ENCODE measurements at regions not wholly inside any gene's neighbourhood (a gene's known extent, or its start where the extent isn't known, plus 50 kb on each side); places are given as distances from the start of the nearest gene placed in this dataset.

- Histone ChIP-seq H3K4me3 (ENCODE audit: low read length) (no peak overlapping the region), H3K27ac (ENCODE audit: low read depth, low read length) (no peak overlapping the region), H3K27me3 (ENCODE audit: insufficient read depth, low read length) (no peaks in the 10 kb centered on the region), H3K36me3 (ENCODE audit: insufficient read depth, low read length) (no peaks in the 10 kb centered on the region), H3K4me1 (ENCODE audit: insufficient read depth, low read length) (no peaks in the 10 kb centered on the region), H3K9ac (ENCODE audit: low read depth, low read length) (no peak overlapping the region), H3K9me3 (ENCODE audit: insufficient read depth, low read depth, low read length) (no peaks in the 10 kb centered on the region)
Measured at GRCh38 chr13:61138857-61139256, 276.8 kb downstream of the PCDH20 start.

- Histone ChIP-seq H3K36me3 (ENCODE audit: insufficient read depth, low read length) (no peaks in the 10 kb centered on the region), H3K4me3 (ENCODE audit: low read length) (no peak overlapping the region), H3K27me3 (ENCODE audit: insufficient read depth, low read length) (no peaks in the 10 kb centered on the region), H3K4me1 (ENCODE audit: insufficient read depth, low read length) (no peaks in the 10 kb centered on the region), H3K9ac (ENCODE audit: low read depth, low read length) (no peak overlapping the region), H3K27ac (ENCODE audit: low read depth, low read length) (no peak overlapping the region), H3K9me3 (ENCODE audit: insufficient read depth, low read depth, low read length) (no peaks in the 10 kb centered on the region)
- WGBS, result no CpG with 5 or more reads among the region's 1 CpG
Measured at GRCh38 chr13:61136515-61136914, 279.1 kb downstream of the PCDH20 start.

- Histone ChIP-seq H3K4me3 (ENCODE audit: low read length) (no peak overlapping the region), H3K27ac (ENCODE audit: low read depth, low read length) (no peak overlapping the region), H3K4me1 (ENCODE audit: insufficient read depth, low read length) (no peaks in the 10 kb centered on the region), H3K9ac (ENCODE audit: low read depth, low read length) (no peak overlapping the region), H3K36me3 (ENCODE audit: insufficient read depth, low read length) (no peaks in the 10 kb centered on the region), H3K9me3 (ENCODE audit: insufficient read depth, low read depth, low read length) (no peaks in the 10 kb centered on the region), H3K27me3 (ENCODE audit: insufficient read depth, low read length) (no peaks in the 10 kb centered on the region)
- WGBS, result 95% methylated on average over 2 of the region's 4 CpGs
Measured at GRCh38 chr13:61136093-61136492, 279.6 kb downstream of the PCDH20 start.

- Histone ChIP-seq H3K4me1 (ENCODE audit: insufficient read depth, low read length) (no peaks in the 10 kb centered on the region), H3K4me3 (ENCODE audit: low read length) (no peak overlapping the region), H3K9me3 (ENCODE audit: insufficient read depth, low read depth, low read length) (no peaks in the 10 kb centered on the region), H3K27me3 (ENCODE audit: insufficient read depth, low read length) (no peaks in the 10 kb centered on the region), H3K27ac (ENCODE audit: low read depth, low read length) (no peak overlapping the region), H3K36me3 (ENCODE audit: insufficient read depth, low read length) (no peaks in the 10 kb centered on the region), H3K9ac (ENCODE audit: low read depth, low read length) (no peak overlapping the region)
- WGBS, result 98% methylated on average over 2 of the region's 2 CpGs
Measured at GRCh38 chr13:61135583-61135982, 280.1 kb downstream of the PCDH20 start.

- no peaks in the 10 kb centered on the region for H3K9me3 ChIP-seq (ENCODE audit: insufficient read depth, low read depth, low read length)
- no peak overlapping the region for H3K9ac ChIP-seq (ENCODE audit: low read depth, low read length)
- no peaks in the 10 kb centered on the region for H3K27me3 ChIP-seq (ENCODE audit: insufficient read depth, low read length)
- H3K4me1 ChIP-seq (ENCODE audit: insufficient read depth, low read length), result peaks cover 10% of the 10 kb centered on the region; the same call in 1 of the 2 replicates
- H3K36me3 ChIP-seq (ENCODE audit: insufficient read depth, low read length), result no peaks in the 10 kb centered on the region
- H3K27ac ChIP-seq (ENCODE audit: low read depth, low read length), result no peak overlapping the region
- H3K4me3 ChIP-seq (ENCODE audit: low read length), result no peak overlapping the region
- WGBS, result 95% methylated on average over 1 of the region's 2 CpGs
Measured at GRCh38 chr13:61128850-61129645, 286.6 kb downstream of the PCDH20 start.

GRCh38 chr13:61123538-61124289 lies 291.9 kb downstream of the PCDH20 start:
- H3K9me3 ChIP-seq (ENCODE audit: insufficient read depth, low read depth, low read length), result no peaks in the 10 kb centered on the region
- H3K27ac ChIP-seq (ENCODE audit: low read depth, low read length), result no peak overlapping the region
- H3K27me3 ChIP-seq (ENCODE audit: insufficient read depth, low read length), result no peaks in the 10 kb centered on the region
- H3K9ac ChIP-seq (ENCODE audit: low read depth, low read length), result no peak overlapping the region
- H3K4me3 ChIP-seq (ENCODE audit: low read length), result no peak overlapping the region
- 74% methylated on average over 4 of the region's 5 CpGs for WGBS
- H3K36me3 ChIP-seq (ENCODE audit: insufficient read depth, low read length), result no peaks in the 10 kb centered on the region
- peaks cover 15% of the 10 kb centered on the region; the same call in 1 of the 2 replicates for H3K4me1 ChIP-seq (ENCODE audit: insufficient read depth, low read length)

GRCh38 chr13:61113140-61113658 lies 302.4 kb downstream of the PCDH20 start:
- Histone ChIP-seq H3K27me3 (ENCODE audit: insufficient read depth, low read length) (no peaks in the 10 kb centered on the region), H3K4me3 (ENCODE audit: low read length) (no peak overlapping the region), H3K9me3 (ENCODE audit: insufficient read depth, low read depth, low read length) (peaks cover 34% of the 10 kb centered on the region), H3K4me1 (ENCODE audit: insufficient read depth, low read length) (no peaks in the 10 kb centered on the region), H3K9ac (ENCODE audit: low read depth, low read length) (no peak overlapping the region), H3K27ac (ENCODE audit: low read depth, low read length) (no peak overlapping the region), H3K36me3 (ENCODE audit: insufficient read depth, low read length) (no peaks in the 10 kb centered on the region)
- WGBS, result 95% methylated on average over 3 of the region's 3 CpGs

- Histone ChIP-seq H3K9ac (ENCODE audit: low read depth, low read length) (no peak overlapping the region), H3K4me1 (ENCODE audit: insufficient read depth, low read length) (no peaks in the 10 kb centered on the region), H3K36me3 (ENCODE audit: insufficient read depth, low read length) (no peaks in the 10 kb centered on the region), H3K9me3 (ENCODE audit: insufficient read depth, low read depth, low read length) (peaks cover 34% of the 10 kb centered on the region), H3K4me3 (ENCODE audit: low read length) (no peak overlapping the region), H3K27me3 (ENCODE audit: insufficient read depth, low read length) (no peaks in the 10 kb centered on the region), H3K27ac (ENCODE audit: low read depth, low read length) (no peak overlapping the region)
- WGBS, result 100% methylated on average over 1 of the region's 1 CpG
Measured at GRCh38 chr13:61111529-61111928, 304.1 kb downstream of the PCDH20 start.

- no peak overlapping the region for H3K27ac ChIP-seq (ENCODE audit: low read depth, low read length)
- peaks cover 28% of the 10 kb centered on the region for H3K9me3 ChIP-seq (ENCODE audit: insufficient read depth, low read depth, low read length)
- no peak overlapping the region for H3K4me3 ChIP-seq (ENCODE audit: low read length)
- H3K27me3 ChIP-seq (ENCODE audit: insufficient read depth, low read length), result no peaks in the 10 kb centered on the region
- no peaks in the 10 kb centered on the region for H3K36me3 ChIP-seq (ENCODE audit: insufficient read depth, low read length)
- H3K9ac ChIP-seq (ENCODE audit: low read depth, low read length), result no peak overlapping the region
- H3K4me1 ChIP-seq (ENCODE audit: insufficient read depth, low read length), result no peaks in the 10 kb centered on the region
- 100% methylated on average over 1 of the region's 1 CpG for WGBS
Measured at GRCh38 chr13:61110732-61111131, 304.9 kb downstream of the PCDH20 start.

GRCh38 chr13:61109741-61110140 lies 305.9 kb downstream of the PCDH20 start:
- no peaks in the 10 kb centered on the region for H3K36me3 ChIP-seq (ENCODE audit: insufficient read depth, low read length)
- H3K9ac ChIP-seq (ENCODE audit: low read depth, low read length), result no peak overlapping the region
- H3K27ac ChIP-seq (ENCODE audit: low read depth, low read length), result no peak overlapping the region
- no peak overlapping the region for H3K4me3 ChIP-seq (ENCODE audit: low read length)
- peaks cover 20% of the 10 kb centered on the region for H3K9me3 ChIP-seq (ENCODE audit: insufficient read depth, low read depth, low read length)
- H3K27me3 ChIP-seq (ENCODE audit: insufficient read depth, low read length), result no peaks in the 10 kb centered on the region
- no peaks in the 10 kb centered on the region for H3K4me1 ChIP-seq (ENCODE audit: insufficient read depth, low read length)
- WGBS, result 97% methylated on average over 5 of the region's 5 CpGs

- no peak overlapping the region for H3K27ac ChIP-seq (ENCODE audit: low read depth, low read length)
- H3K36me3 ChIP-seq (ENCODE audit: insufficient read depth, low read length), result no peaks in the 10 kb centered on the region
- 98% methylated on average over 2 of the region's 2 CpGs for WGBS
- H3K4me3 ChIP-seq (ENCODE audit: low read length), result no peak overlapping the region
- H3K4me1 ChIP-seq (ENCODE audit: insufficient read depth, low read length), result no peaks in the 10 kb centered on the region
- no peak overlapping the region for H3K9ac ChIP-seq (ENCODE audit: low read depth, low read length)
- H3K27me3 ChIP-seq (ENCODE audit: insufficient read depth, low read length), result no peaks in the 10 kb centered on the region
- 0 out of 2 replicates have a peak, but pooled peaks cover 4% of the 10 kb centered on the region for H3K9me3 ChIP-seq (ENCODE audit: insufficient read depth, low read depth, low read length)
Measured at GRCh38 chr13:61107989-61108388, 307.7 kb downstream of the PCDH20 start.
